Iris pigment epithelial cell (primary cell): ENCODE measurements at regions not wholly inside any gene's neighbourhood (a gene's known extent, or its start where the extent isn't known, plus 50 kb on each side); places are given as distances from the start of the nearest gene placed in this dataset.
"Not testable (repeated sequence)": the region's sequence is repeated elsewhere in the genome, so short reads cannot be mapped to it uniquely, and the experiment has no call there.

Experiments
- DNase-seq: peaks from one replicate; pipeline ENCODE4 v3.0.0-alpha.2; 2011; ENCODE audit warnings: low read depth

DNA sequence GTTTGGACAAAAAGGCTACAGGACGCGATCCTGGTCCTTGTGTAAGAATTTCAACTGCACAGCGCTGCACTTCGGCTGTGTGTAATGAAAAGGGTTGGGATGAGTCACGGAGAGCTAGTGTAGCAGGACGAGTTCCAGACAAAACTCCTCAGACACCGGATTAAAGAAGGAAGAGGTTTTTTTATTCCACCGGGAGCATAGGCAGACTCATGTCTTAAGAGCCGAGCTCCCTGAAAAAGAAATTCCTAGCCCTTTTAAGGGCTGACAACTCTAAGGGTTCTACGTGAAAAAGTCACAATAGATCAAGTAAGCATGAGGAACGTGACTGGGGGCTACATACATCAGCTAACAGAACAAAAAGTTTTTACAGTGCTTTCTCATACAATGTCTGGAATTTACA is 54.8 kb upstream of the FAM90A1 start:
- peak; percentile 44 for DNase-seq

DNA sequence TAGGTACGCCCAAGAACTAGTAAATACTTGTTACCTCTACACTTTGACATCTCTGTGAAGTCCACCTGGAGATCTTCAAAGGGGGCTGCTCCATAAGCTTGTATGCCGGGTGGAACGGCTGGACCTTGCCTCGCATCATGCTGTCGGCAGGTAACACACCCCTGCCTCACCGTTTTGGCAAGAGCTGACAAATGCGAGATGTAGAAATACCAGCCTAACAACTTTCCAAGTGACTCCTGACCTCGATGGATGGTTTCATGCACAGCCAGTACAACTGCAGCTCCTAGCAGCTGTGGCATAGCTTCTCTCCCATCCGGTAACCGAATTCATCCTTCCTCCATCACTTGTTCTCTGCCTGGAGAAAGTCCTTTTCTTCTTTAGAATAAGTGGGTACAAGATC is 58.3 kb upstream of the FAM90A1 start:
- DNase-seq: not testable (repeated sequence)

DNA sequence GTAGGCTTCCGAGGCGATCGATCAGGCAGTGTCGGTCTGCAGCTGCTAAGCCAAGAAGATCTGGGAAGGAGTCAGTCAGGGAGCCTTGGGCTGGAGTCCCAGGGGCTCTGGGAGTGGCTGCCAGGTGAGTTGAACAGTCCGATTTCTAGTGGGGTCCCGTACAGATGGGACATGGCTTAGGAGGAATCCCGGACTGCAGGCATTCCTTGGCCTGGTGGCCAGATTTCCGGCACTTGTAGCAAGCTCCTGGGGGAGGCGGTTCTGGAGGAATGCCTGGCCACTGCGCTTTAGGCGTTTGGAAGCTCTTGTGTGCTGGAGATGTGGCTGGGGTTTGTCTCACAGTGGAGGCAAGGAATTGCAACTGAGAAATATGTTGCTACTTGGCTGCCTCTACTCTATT is 64.3 kb upstream of the FAM90A1 start:
- not testable (repeated sequence) for DNase-seq

DNA sequence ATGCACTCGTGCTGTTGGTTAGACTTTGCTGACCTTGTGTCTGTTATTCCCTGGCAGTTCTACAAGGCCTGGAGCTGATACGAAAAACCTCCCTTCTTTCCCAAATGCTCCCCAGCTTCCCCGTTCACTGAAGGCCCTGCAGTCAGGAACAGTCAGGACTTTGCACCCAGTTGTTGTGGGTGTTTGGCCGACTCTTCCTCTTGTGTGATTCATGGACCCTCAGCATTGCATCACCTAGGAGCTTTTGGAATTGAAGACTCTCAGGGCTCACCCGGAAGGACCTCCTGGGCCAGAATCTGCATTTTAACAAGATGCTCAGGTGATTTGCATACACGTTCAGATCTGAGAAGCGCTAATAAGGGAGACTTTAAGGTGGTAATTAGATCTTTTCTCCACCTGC is 67.2 kb upstream of the FAM90A1 start:
- DNase-seq: not testable (repeated sequence)

DNA sequence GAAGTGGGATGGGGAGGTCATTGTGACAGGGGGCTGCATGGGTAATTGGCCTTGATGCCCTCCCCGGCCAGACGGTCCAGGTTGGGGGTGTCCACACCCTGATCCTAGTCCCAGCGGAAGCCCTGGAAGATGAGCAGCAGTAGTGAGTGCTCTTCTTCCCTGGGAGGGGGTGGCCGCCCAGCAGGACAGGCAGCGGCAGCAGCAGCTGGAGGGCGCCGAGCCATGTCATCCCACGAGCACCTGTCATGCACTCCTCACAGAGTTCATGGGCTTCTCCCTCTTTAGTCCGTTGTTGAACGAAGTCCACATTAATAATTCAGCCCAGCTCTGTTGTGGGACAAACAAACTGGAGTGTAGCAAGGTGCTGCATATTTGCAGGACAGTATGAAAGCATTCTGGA is 81.2 kb upstream of the FAM90A1 start:
- not testable (repeated sequence) for DNase-seq

DNA sequence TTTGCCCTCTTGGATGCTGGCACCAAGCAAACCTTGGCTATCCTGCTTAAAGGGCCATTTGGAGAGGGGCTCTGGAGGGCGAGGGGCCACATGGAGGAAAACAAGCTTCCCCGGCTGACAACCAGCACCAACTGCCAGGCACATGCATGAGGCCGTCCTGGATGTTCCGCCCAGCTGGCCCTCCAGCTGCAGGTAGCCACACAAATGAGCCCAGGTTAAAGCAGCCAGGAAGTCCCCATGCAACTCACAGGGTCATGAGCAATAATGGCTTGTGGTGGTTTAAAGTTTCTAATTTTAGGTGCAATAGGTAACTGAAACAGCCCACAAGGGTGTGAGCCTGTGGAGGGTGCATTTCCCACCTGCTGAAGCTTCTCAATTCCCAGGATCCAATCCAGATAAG is 88.6 kb upstream of the FAM90A1 start:
- not testable (repeated sequence) for DNase-seq

DNA sequence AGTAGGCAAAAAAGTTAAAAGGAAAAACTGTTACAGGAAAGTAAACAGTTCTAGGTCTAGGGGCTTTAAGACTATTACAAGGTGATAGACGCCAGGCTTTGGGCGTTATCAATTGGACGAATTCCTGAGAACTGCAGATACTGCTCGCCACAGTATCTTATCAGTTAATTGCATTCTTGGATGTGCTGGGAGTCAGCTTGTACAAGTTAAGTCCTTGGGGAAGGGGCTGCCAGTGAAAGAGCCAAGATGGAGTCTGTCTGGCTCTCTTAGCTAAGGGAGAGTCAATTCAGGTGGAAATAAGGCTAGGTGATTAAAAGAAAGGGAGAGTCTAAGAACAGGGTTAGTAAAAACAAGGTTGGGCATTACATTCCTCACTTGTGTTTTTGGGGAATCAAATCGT is 90.3 kb upstream of the FAM90A1 start:
- not testable (repeated sequence) for DNase-seq

DNA sequence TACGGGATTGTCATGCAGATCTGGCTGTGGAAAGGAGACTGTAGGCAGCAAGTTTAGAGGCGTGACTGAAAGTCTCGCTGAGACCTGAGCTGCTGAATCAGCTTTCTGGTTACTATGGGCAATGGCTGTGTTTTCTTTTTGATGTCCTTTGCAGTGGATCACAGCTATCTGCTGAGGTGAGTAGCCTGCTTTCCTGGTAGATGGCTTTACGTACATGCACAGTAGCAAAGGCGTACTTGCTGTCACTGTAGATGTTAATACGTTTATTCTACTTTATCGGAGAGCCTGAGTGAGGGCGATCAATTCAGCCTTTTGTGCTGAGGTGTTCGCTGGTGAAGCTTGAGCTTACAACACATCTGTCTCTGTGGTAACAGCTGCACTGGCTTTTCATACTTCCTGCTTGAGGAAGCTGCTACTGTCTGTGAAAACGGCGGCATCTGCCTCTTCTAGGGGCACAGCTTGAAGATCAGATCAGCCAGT is 92.9 kb upstream of the FAM90A1 start:
- peak; percentile 5 for DNase-seq

DNA sequence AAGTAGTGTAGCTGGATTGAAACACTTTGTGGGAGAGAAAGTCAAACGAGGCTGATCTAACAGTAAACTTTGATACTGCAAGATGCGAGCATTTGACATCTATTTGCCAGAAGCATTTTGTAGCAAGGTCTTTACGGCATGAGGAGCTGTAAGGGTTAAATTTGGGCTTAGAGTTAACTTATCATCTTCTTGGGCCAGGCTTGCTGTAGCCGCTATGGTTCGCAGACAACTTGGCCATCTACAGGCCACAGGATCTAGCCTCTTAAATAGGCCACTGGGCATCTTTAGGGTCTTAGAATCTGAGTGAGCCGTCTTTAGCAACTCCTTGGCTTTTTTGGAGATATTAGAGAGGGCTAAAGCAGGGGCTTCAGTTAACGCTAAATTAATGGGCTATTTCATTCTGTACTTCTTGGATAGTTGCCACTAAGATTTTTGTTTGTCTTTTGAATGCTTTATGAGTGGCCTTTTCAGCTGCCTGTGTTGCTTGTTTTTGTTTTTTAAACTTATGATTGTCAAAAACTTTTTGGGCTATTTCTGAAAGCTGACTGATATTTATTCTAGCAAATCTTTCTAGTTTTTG is 93.5 kb upstream of the FAM90A1 start:
- not testable (repeated sequence) for DNase-seq

DNA sequence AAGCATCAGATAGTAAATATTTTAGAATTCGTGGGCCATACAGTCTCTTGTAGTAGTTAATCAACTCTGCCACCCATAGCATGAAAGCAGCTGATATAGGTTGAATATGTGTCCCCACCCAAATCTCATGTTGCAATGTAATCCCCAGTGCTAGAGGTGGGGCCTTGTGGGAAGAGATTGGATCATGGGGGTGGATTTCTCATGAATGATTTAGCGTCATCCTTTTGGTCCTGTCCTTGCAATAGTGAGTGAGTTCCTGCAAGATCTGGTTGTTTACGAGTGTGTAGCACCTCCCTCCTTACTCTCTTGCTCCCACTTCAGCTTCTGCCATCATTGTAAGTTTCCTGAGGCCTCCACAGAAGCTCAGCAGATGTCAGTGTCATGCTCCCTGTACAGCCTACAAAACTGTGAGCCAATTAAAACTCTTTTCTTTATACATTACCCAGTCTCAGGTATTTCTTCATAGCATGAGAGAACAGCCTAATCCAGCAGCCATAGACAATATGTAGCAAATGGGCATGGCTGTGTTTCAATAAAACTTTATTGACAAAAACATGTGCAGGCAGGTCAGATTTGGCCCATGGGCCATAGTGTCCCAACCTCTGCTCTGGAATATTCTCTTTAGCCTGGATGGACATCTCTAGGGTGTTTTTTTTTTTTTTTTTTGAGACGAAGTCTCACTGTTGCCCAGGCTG is 97.9 kb upstream of the FAM90A1 start:
- not testable (repeated sequence) for DNase-seq

DNA sequence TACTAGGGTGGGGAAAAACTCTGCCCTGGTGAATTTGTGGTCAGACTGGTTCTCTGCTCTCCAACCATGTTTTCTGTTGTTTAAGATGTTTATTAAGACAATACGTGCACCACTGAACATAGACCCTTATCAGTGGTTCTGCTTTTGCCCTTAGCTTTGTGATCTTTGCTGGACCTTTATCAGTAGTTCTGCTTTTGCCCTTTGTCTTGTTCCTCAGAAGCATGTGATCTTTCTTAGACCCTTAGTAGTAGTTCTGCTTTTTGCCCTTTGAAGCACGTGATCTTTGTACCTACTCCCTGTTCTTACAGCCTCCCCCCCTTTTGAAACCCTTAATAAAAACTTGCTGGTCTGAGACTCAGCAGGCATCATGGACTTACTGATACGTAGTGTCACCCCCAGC is 101.4 kb upstream of the FAM90A1 start:
- not testable (repeated sequence) for DNase-seq

DNA sequence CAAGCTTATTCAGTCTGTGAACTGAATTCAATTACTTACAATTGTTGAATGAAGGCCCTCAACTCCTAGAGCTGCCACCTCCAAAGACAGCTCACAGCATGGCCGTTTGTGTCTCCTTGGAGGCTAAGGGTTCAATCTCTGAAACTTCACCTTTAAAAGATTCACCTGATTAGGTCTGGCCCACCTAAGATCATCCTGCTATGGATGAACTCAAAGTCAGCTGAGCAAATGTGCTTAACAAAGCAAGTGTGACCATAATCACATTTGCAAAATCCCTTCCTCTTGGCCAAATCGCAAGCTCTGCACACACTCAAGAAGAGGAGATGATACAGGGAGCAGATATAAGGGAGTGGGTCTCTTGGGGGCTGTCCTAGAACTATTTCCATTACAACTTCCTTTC is 105.0 kb upstream of the FAM90A1 start:
- not testable (repeated sequence) for DNase-seq

DNA sequence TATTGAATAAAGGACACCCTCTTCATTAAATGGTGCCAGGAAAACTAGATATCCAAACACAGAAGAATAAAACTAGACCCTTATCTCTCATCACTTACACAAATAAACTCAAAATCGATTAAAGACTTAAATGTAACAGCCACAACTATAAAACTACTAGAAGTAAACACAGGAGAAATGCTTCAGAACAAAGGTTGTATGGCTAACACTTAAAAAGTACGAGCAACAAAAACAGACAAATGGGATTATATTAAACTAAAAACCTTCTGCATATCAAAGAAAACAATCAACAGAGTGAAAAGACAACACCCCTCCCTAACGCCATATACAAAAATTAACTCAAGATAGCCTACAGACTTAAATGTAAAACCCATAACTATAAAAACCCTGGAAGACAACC is 104.7 kb upstream of the CLEC6A start:
- DNase-seq: not testable (repeated sequence)

DNA sequence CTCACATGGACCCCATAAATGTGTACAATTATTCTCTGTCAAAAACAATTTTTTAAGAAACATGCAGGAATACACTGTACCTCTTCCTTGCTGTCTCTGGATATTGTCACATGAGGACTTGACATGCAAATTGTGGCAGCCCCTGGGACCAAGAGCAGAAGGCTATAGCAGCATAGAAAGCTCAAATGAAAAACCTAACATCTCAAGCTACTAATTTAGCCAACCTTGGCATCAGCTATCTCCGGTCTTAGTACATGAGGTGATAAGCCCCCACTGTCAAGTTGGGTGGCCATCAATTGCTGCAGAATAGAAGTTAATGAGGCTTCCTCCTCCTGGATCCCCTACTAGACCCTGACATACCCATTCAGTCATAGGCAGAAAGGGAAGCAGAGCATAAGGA is 101.0 kb upstream of the CLEC6A start:
- not testable (repeated sequence) for DNase-seq

DNA sequence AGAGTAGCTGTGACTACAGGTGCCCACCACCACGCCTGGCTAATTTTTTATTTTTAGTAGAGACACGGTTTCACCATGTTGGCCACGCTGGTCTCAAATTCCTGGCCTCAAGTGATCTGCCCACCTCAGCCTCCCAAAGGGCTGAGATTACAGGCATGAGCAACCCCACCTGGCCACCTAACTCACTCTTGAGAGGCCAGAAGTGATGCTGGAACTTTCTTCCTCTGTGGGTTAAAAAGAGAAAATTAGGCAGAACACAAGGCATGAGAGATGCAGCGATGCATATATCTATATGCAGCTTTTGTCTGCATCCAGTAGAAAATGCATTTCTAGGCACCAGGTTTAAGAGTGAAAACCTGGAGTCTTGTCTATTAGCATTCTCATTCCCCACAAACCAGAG is 100.2 kb upstream of the CLEC6A start:
- not testable (repeated sequence) for DNase-seq

DNA sequence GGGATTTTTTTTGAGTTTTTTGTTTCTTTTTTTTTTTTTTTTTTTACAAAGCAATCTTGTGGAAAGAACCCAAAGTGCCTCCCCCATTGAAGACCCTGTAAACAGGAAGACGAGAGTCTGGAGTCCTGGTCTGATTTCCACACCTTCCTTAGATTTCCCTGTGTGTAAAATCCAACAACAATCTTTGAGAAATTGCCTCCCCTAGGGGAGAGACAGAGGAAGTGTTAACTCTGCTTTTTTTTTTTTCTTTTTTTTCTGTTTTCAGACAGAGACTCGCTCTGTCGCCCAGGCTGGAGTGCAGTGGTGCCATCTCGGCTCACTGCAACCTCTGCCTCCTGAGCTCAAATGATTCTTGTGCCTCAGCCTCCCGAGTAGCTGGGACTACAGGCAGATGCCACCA is 82.0 kb upstream of the CLEC6A start:
- peak; percentile 15 for DNase-seq

DNA sequence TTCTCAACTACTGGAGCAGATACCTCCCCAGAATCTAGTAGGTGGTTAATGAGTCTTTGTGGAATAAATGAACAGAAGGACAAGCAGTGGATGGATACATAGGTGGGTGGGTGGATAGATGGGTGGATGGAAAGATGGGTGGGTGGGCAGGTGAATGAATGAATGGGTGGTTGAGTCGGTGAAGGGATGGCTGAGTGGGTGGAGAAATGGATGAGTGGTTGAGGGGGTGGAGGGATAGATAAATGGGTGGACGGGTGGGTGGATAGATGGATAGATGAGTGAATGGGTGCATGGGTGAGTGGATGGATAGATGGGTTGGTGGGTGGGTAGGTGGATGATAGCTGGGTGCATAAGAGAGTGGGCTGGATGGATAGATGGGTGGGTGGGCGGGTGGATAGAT is 80.6 kb upstream of the CLEC6A start:
- not testable (repeated sequence) for DNase-seq

DNA sequence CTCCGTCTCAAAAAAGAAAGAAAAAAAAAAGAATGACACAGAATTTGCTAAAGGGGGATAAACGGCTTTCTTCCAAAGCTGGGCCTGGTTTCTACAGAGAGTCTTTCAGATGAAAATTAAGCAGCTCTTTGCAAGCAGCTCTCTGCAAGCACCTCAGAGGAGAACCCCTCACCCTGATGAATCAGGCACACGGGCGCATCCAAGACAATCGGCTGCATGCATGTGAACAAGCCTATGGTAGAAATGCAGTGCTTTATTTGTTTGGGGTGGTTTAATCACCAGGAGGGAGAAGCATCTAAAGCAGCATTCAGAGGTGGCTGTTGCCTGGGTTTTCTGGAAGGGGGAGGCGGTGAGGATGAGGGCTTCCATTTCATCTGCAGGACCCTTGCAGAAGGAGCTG is 78.0 kb upstream of the CLEC6A start:
- not testable (repeated sequence) for DNase-seq

DNA sequence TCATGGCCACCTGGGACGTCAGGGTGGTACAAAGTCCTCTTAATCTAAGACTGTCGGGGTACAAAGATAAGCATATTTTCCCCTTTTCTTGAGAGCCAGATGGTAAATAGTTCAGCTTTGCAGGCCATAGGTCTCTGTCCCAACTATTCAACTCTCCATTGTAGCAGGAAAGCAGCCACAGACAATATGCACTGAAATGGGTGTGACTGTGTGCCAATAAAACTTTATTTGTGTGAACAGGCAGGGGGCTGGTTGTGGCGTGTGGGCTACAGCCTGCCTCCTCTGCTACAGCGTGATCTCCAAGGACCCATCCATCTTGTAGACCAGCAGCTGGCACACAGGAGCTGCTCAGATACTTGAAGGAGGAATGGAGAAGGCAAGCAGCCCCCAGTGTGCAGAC is 73.2 kb upstream of the CLEC6A start:
- not testable (repeated sequence) for DNase-seq

DNA sequence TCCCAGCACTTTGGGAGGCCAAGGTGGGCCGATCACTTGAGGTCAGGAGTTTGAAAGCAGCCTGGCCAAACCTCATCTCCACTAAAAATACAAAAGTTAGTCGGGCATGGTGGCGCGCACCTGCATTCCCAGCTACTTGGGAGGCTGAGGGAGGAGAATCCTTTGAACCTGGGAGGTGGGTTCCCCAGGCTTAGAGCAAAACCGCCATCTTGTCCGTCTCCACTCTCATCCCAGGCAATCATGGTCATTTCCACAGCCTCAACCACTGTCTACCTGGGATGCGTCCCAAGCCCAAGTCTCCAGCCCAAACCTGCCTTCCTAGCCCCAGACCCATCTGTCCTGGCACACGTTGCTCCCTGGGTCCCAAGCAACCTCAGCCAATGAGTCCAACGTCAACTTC is 71.1 kb upstream of the CLEC6A start:
- not testable (repeated sequence) for DNase-seq

DNA sequence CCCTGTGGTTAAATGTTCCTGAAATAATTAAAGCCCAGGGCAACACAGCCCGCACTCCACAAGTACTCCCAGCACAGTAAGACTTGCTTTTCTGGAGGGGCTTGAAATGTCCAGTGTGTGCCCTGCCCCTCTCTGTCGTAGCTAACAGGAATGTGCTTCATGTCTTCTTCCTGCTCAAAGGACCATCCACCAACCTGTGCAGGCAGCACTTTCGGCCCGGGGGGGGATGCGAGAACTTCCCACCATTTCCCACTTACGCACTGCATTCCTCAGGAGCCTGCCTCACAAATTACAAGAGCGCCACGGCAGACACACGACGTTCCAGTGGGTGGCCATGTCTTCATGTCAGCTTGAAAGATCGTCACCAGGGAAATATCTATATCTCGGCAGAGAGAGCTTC is 70.3 kb upstream of the CLEC6A start:
- DNase-seq: not testable (repeated sequence)

DNA sequence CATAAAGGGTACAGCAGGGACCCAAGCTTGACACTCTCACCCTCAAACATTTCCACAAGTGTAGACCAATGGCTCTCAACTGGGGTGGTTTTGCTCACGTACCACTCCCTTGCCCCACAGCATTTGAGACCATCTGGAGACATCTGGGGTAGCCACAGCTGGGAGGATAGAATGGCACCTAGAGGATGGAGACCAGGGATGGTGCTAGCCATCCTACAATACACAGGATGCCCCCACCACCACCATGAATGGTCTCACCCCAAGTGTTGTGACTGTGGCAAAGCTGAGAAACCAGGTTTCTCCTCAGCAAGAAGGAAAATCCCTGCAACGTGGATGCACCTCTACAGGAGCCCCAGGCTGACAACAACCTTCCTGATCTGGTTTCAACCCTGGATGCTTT is 69.1 kb upstream of the CLEC6A start:
- DNase-seq: not testable (repeated sequence)

DNA sequence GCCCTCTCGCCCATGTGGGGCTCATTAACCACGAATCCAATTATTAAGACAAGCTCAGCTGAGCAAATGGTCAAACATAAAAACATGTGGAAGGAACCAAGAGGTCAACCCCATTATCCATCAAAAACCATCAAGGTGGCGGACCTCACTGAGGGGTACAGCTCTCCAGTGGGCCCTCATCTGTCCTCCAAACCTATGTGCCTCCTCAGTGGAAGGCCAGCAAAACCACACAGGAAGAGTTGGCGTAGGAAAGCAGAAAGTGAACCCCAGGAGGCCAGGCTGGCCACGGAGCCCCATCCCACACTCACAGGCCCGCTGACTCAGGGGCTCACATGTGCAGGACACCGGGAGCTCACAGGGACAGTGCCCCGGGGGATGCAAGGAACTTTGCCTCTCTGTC is 66.5 kb upstream of the CLEC6A start:
- not testable (repeated sequence) for DNase-seq
